ENCODE measurements at regions not wholly inside any gene's neighbourhood (a gene's known extent, or its start where the extent isn't known, plus 50 kb on each side); places are given as distances from the start of the nearest gene placed in this dataset.

GRCh38 chr13:99103536-99103935 lies 97.1 kb upstream of the UBAC2 start:
- no peak for DNase-seq
- Histone ChIP-seq H3K27ac (no peak overlapping the region), H3K4me3 (no peak overlapping the region), H3K9me3 (no peaks in the 10 kb centered on the region), H3K36me3 (no peaks in the 10 kb centered on the region), H3K4me1 (no peaks in the 10 kb centered on the region), H3K27me3 (no peaks in the 10 kb centered on the region)
- TF ChIP-seq CTCF (IDR thresholded peaks at IDR 0.05): no peak
- ATAC-seq: no peak
- intact Hi-C loops (cut with DNase I): no loop called here

- intact Hi-C loops (cut with DNase I): no loop called here
- no peak overlapping the region for H3K27ac ChIP-seq
- TF ChIP-seq CTCF (IDR thresholded peaks at IDR 0.05): no peak
- H3K4me3 ChIP-seq: no peak overlapping the region
- no peaks in the 10 kb centered on the region for H3K4me1 ChIP-seq
- no peak for DNase-seq
- no peaks in the 10 kb centered on the region for H3K36me3 ChIP-seq
- no peaks in the 10 kb centered on the region for H3K27me3 ChIP-seq
- H3K9me3 ChIP-seq: no peaks in the 10 kb centered on the region
- ATAC-seq: no peak
These were observed 96.3 kb upstream of the UBAC2 start for GRCh38 chr13:99104396-99104795.

- H3K27ac ChIP-seq: no peak overlapping the region
- no peaks in the 10 kb centered on the region for H3K9me3 ChIP-seq
- H3K4me3 ChIP-seq: no peak overlapping the region
- TF ChIP-seq CTCF (IDR thresholded peaks at IDR 0.05): no peak
- no peaks in the 10 kb centered on the region for H3K4me1 ChIP-seq
- no peak for DNase-seq
- intact Hi-C loops (cut with DNase I): no loop called here
- no peaks in the 10 kb centered on the region for H3K36me3 ChIP-seq
- ATAC-seq: no peak
- no peaks in the 10 kb centered on the region for H3K27me3 ChIP-seq
These were observed 95.5 kb upstream of the UBAC2 start for GRCh38 chr13:99105160-99105559.

- H3K36me3 ChIP-seq: no peaks in the 10 kb centered on the region
These were observed 87.3 kb upstream of the UBAC2 start for GRCh38 chr13:99113351-99113750.

GRCh38 chr13:99118179-99118578 lies 82.5 kb upstream of the UBAC2 start:
- no peaks in the 10 kb centered on the region for H3K36me3 ChIP-seq
- H3K27ac ChIP-seq: no peak overlapping the region
- no peaks in the 10 kb centered on the region for H3K9me3 ChIP-seq
- ATAC-seq (no peak), DNase-seq (no peak)
- H3K27me3 ChIP-seq: peaks cover 7% of the 10 kb centered on the region
- intact Hi-C loops (cut with DNase I): no loop called here
- no peaks in the 10 kb centered on the region for H3K4me1 ChIP-seq
- no peak overlapping the region for H3K4me3 ChIP-seq
- TF ChIP-seq CTCF (IDR thresholded peaks at IDR 0.05): no peak

More at GRCh38 chr13:99113351-99113750, 87.3 kb upstream of the UBAC2 start:
- Histone ChIP-seq H3K27ac (no peak overlapping the region), H3K9me3 (no peaks in the 10 kb centered on the region), H3K4me3 (no peak overlapping the region), H3K4me1 (no peaks in the 10 kb centered on the region), H3K27me3 (no peaks in the 10 kb centered on the region)
- intact Hi-C loops (cut with DNase I): no loop called here
- ATAC-seq (no peak), DNase-seq (no peak)
- TF ChIP-seq CTCF (IDR thresholded peaks at IDR 0.05): no peak

- no peaks in the 10 kb centered on the region for H3K36me3 ChIP-seq
- no peak for ATAC-seq
- H3K27me3 ChIP-seq: peaks cover 15% of the 10 kb centered on the region
- no peak overlapping the region for H3K27ac ChIP-seq
- H3K9me3 ChIP-seq: no peaks in the 10 kb centered on the region
- no peak for TF ChIP-seq CTCF (IDR thresholded peaks at IDR 0.05)
- H3K4me3 ChIP-seq: no peak overlapping the region
- no peak for DNase-seq
- intact Hi-C loops (cut with DNase I): no loop called here
- H3K4me1 ChIP-seq: no peaks in the 10 kb centered on the region
These were observed 81.0 kb upstream of the UBAC2 start for GRCh38 chr13:99119656-99120055.
